ENCODE measurements at regions not wholly inside any gene's neighbourhood (a gene's known extent, or its start where the extent isn't known, plus 50 kb on each side); places are given as distances from the start of the nearest gene placed in this dataset.

DNA sequence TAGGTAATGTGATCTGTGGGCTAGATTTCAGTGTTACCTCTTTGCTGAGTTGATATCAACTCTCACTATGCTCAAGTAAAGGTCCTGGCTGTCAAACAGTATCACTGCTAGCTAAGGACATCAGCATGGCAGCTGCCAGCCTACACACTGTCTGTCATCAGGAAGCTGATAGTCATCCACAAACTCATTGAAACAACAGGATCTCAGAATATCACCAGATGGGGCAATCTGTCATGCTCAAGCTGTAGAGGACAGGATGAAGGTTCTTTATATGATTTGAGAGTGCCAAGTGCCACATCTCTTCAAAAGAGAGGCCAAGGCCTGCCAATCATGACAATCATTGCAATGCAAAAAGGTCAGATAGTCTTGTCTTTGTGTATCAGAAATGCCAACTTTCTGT, 811.5 kb upstream of the SEL1L start:
- no peak overlapping the region for H3K4me3 ChIP-seq
- no peaks in the 10 kb centered on the region for H3K36me3 ChIP-seq (ENCODE audit: low read depth)
- ATAC-seq = no peak
- TF ChIP-seq, protein P1, sequence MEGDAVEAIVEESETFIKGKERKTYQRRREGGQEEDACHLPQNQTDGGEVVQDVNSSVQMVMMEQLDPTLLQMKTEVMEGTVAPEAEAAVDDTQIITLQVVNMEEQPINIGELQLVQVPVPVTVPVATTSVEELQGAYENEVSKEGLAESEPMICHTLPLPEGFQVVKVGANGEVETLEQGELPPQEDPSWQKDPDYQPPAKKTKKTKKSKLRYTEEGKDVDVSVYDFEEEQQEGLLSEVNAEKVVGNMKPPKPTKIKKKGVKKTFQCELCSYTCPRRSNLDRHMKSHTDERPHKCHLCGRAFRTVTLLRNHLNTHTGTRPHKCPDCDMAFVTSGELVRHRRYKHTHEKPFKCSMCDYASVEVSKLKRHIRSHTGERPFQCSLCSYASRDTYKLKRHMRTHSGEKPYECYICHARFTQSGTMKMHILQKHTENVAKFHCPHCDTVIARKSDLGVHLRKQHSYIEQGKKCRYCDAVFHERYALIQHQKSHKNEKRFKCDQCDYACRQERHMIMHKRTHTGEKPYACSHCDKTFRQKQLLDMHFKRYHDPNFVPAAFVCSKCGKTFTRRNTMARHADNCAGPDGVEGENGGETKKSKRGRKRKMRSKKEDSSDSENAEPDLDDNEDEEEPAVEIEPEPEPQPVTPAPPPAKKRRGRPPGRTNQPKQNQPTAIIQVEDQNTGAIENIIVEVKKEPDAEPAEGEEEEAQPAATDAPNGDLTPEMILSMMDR (IDR thresholded peaks at IDR 0.05) = no peak
- DNase-seq = no peak
- intact Hi-C loops (cut with DNase I, micrococcal nuclease) = no loop called here
- no peaks in the 10 kb centered on the region for H3K4me1 ChIP-seq (ENCODE audit: low read depth)
- peaks cover 31% of the 10 kb centered on the region for H3K9me3 ChIP-seq

DNA sequence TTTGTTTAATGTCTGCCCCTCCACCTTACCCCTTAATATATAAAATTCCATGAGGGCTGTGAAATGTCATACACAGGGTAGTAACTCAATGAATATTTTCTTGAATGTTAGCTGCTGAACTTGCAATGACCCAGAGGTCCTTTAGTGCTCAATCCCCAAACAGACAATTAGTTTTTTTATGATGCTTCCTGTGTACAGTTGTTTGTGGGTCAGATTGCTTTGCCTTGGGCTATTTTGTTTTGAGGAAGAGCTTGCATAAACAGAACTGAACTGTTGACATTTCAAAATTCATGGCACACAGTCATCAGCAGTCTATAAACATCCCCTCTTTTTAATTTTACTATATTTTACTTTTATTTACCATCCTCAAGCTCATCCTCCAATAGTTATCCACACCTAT, 820.5 kb upstream of the SEL1L start:
- Histone ChIP-seq H3K36me3 (ENCODE audit: low read depth) (no peaks in the 10 kb centered on the region), H3K9me3 (peaks cover 24% of the 10 kb centered on the region), H3K4me1 (ENCODE audit: low read depth) (no peaks in the 10 kb centered on the region), H3K4me3 (no peak overlapping the region)
- no peak for ATAC-seq
- no peak for DNase-seq
- intact Hi-C loops (cut with DNase I, micrococcal nuclease) = no loop called here
- TF ChIP-seq, protein P1 (IDR thresholded peaks at IDR 0.05) = no peak

DNA sequence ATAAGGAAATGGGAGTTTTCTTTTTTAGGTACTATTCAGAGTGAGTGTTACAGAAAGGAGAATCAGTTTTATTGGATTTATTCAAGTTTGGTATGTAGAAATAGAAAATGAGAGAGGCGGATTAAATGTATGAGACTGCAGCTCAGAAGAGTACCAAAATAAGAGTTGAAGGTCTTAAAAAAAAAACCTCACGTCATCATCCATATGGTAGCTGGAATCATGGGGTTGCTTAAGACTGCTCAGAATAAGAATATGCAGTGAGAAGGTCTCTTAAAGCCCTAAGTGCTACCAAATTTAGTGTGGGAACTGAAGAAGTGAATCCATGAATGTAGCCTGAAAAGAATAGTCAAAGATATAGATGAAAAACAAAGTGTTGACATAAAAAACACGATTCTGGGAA, 825.5 kb upstream of the SEL1L start:
- no peak for ATAC-seq
- intact Hi-C loops (cut with DNase I, micrococcal nuclease) = no loop called here
- H3K9me3 ChIP-seq = peaks cover 42% of the 10 kb centered on the region
- no peaks in the 10 kb centered on the region for H3K36me3 ChIP-seq (ENCODE audit: low read depth)
- H3K4me3 ChIP-seq = no peak overlapping the region
- no peaks in the 10 kb centered on the region for H3K4me1 ChIP-seq (ENCODE audit: low read depth)
- DNase-seq = no peak
- TF ChIP-seq, protein P1 (IDR thresholded peaks at IDR 0.05) = no peak

DNA sequence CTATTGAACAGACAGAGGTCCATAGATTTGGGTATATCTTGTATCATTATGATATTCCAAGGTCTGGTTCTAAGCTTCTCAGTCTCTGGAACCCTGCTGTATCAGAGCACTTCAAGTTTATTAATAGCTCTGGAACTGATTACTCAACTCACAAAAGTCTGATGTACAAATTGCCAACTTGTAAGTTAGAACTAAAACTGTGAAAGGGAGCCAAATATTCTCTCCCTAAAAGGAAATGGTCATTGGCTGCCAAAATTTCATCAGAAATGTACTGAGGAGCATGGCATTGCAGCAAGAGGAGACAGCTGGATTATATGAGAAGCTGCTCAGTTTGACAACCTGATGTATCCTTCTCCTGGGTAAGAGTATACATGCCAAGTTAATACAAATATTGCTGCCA, 828.8 kb upstream of the SEL1L start:
- no peak for ATAC-seq
- intact Hi-C loops (cut with DNase I, micrococcal nuclease) = no loop called here
- no peak for DNase-seq

DNA sequence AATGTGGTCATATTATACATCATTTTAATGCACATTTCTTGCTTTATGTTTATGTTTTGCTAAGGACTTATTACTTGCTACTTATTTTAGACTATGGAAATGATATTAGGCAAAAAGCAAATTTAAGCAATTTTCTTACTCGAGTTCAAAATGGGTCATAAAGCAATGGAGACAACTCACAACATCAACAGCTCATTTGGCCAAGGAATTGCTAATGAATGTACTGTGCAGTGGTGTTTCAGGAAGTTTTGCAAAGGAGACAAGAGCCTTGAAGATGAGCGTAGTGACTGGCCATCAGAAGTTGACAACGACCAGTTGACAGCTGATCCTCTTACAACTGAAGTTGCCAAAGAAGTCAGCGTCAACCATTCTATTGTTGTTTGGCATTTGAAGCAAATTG, 831.8 kb upstream of the SEL1L start:
- no peaks in the 10 kb centered on the region for H3K36me3 ChIP-seq (ENCODE audit: low read depth)
- H3K9me3 ChIP-seq = peaks cover 55% of the 10 kb centered on the region
- intact Hi-C loops (cut with DNase I, micrococcal nuclease) = no loop called here
- no peaks in the 10 kb centered on the region for H3K4me1 ChIP-seq (ENCODE audit: low read depth)
- DNase-seq (no peak), ATAC-seq (no peak)
- H3K4me3 ChIP-seq = no peak overlapping the region
- TF ChIP-seq, protein P1 (IDR thresholded peaks at IDR 0.05) = no peak

More for the DNA sequence above, 828.8 kb upstream of the SEL1L start:
- Histone ChIP-seq H3K9me3 (peaks cover 49% of the 10 kb centered on the region), H3K4me1 (ENCODE audit: low read depth) (no peaks in the 10 kb centered on the region), H3K36me3 (ENCODE audit: low read depth) (no peaks in the 10 kb centered on the region), H3K4me3 (no peak overlapping the region)
- TF ChIP-seq, protein P1 (IDR thresholded peaks at IDR 0.05) = no peak

DNA sequence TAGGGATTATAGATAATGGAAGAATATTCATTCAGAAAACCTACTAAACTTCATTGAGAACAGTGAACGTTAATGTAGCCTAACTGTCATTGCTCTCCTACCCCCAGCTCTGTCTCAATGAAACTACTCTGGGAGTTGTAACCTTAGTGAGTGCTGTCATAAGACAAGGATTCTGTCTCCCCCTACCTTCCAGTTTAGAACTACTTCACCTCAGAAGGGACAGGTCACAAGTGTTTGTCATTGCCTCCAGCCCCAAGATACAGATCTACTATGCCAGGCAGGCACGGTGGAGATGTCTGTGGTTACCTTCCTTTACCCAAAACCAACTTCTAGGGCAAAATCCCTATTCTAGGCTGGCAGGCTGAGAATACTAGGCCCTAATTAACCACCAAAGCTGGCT, 833.1 kb upstream of the SEL1L start:
- intact Hi-C loops (cut with DNase I, micrococcal nuclease) = no loop called here

More for the DNA sequence above, 833.1 kb upstream of the SEL1L start:
- DNase-seq (no peak), ATAC-seq (no peak)
- no peak overlapping the region for H3K4me3 ChIP-seq
- no peaks in the 10 kb centered on the region for H3K36me3 ChIP-seq (ENCODE audit: low read depth)
- H3K9me3 ChIP-seq = peaks cover 58% of the 10 kb centered on the region
- H3K4me1 ChIP-seq (ENCODE audit: low read depth) = no peaks in the 10 kb centered on the region
- TF ChIP-seq, protein P1 (IDR thresholded peaks at IDR 0.05) = no peak

All from mucosa of descending colon (tissue), 3 donors.